ENCODE measurements at regions not wholly inside any gene's neighbourhood (a gene's known extent, or its start where the extent isn't known, plus 50 kb on each side); places are given as distances from the start of the nearest gene placed in this dataset.

DNA sequence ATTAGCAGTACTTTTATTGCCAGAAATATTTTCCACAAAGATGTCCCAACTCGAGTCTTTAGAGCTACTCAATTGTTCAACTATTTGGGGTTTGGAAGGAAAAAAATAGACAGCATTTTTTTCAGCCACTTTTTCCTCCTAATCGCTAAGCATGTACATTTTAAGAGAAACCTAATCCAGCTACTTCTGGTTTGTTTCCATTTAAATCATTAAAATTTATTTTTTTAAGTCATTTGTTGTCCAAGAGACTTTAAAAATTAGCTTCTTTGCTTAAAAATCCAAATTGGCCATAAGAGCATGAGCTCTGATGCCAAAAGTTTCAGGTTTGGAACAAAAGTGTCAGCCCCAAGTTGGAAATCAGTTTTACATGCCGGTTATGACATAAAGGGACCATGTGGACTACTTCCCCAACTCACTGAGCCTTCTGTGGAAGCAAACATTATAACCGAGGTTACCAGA is 186.3 kb upstream of the INTU start (continued):
- TF ChIP-seq, protein P1, sequence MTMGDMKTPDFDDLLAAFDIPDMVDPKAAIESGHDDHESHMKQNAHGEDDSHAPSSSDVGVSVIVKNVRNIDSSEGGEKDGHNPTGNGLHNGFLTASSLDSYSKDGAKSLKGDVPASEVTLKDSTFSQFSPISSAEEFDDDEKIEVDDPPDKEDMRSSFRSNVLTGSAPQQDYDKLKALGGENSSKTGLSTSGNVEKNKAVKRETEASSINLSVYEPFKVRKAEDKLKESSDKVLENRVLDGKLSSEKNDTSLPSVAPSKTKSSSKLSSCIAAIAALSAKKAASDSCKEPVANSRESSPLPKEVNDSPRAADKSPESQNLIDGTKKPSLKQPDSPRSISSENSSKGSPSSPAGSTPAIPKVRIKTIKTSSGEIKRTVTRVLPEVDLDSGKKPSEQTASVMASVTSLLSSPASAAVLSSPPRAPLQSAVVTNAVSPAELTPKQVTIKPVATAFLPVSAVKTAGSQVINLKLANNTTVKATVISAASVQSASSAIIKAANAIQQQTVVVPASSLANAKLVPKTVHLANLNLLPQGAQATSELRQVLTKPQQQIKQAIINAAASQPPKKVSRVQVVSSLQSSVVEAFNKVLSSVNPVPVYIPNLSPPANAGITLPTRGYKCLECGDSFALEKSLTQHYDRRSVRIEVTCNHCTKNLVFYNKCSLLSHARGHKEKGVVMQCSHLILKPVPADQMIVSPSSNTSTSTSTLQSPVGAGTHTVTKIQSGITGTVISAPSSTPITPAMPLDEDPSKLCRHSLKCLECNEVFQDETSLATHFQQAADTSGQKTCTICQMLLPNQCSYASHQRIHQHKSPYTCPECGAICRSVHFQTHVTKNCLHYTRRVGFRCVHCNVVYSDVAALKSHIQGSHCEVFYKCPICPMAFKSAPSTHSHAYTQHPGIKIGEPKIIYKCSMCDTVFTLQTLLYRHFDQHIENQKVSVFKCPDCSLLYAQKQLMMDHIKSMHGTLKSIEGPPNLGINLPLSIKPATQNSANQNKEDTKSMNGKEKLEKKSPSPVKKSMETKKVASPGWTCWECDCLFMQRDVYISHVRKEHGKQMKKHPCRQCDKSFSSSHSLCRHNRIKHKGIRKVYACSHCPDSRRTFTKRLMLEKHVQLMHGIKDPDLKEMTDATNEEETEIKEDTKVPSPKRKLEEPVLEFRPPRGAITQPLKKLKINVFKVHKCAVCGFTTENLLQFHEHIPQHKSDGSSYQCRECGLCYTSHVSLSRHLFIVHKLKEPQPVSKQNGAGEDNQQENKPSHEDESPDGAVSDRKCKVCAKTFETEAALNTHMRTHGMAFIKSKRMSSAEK (CRISPR knock-in tag; IDR thresholded peaks at IDR 0.05; ENCODE audit: borderline replicate concordance), result no peak

DNA sequence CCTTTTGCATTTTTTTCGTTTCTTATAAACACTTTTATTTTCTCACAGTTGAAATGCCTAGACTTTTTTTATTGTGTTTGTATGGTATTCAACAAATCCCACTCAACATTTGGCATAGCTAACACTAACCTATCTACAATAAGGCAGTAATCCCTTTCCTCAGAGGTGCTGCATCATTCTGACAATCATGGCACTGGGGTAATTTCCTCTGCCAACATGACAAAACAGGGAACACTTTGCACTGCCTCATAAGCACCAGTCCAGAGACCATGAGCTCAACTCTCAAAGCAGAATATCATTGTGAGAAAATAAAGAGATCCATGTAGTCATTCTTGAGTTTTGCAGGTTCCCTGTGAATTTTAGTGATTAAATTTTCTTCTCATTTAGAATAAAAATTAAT is 183.8 kb upstream of the INTU start:
- no peak for DNase-seq (ENCODE audit: low spot score)
- Mint-ChIP-seq H3K27me3 (ENCODE audit: low read depth) (no peaks in the 10 kb centered on the region; the same call in 1 of the 2 replicates), H3K27ac (no peak overlapping the region), H3K4me1 (peaks cover 11% of the 10 kb centered on the region), H3K36me3 (no peaks in the 10 kb centered on the region), H3K9me3 (peaks cover 2% of the 10 kb centered on the region; the same call in 1 of the 2 replicates), H3K4me3 (no peak overlapping the region)
- ChIA-PET POLR2A (no interaction called here), CTCF (no interaction called here)
- no peak for ATAC-seq
- no peak for TF ChIP-seq ETV6 (CRISPR knock-in tag; IDR thresholded peaks at IDR 0.05)

DNA sequence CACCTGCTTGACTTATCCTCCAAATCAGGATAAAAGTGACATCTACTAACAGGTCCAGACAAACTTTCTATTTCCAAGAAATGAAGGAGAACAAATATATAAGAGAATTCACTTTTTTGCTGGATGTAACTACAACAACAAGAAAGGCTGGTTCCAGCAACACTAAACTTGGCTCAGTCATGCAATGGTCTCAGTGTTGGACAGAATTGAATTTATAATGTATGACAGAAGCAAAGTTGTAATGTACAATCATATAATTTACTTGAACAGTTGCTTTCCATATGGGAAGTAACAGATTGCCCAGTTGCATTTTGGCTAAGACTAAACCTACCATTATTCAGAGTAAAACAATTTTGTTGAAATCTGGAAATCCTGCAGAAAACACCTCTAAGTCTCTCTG is 183.3 kb upstream of the INTU start:
- H3K36me3 Mint-ChIP-seq, result no peaks in the 10 kb centered on the region
- CTCF ChIA-PET, result no interaction called here
- no peaks in the 10 kb centered on the region for H3K9me3 Mint-ChIP-seq
- ATAC-seq (no peak), DNase-seq (ENCODE audit: low spot score) (no peak)
- H3K27ac Mint-ChIP-seq, result no peak overlapping the region
- POLR2A ChIA-PET, result no interaction called here
- H3K4me3 Mint-ChIP-seq, result no peak overlapping the region
- H3K27me3 Mint-ChIP-seq (ENCODE audit: low read depth), result no peaks in the 10 kb centered on the region; the same call in 1 of the 2 replicates
- peaks cover 6% of the 10 kb centered on the region for H3K4me1 Mint-ChIP-seq
- TF ChIP-seq CREM (CRISPR knock-in tag; IDR thresholded peaks at IDR 0.05) (no peak), SOX15 (CRISPR knock-in tag; IDR thresholded peaks at IDR 0.05) (no peak), CREB1 (CRISPR knock-in tag; IDR thresholded peaks at IDR 0.05) (no peak), ZNF219 (CRISPR knock-in tag; IDR thresholded peaks at IDR 0.05; ENCODE audit: borderline replicate concordance) (no peak)
- TF ChIP-seq, protein P2, sequence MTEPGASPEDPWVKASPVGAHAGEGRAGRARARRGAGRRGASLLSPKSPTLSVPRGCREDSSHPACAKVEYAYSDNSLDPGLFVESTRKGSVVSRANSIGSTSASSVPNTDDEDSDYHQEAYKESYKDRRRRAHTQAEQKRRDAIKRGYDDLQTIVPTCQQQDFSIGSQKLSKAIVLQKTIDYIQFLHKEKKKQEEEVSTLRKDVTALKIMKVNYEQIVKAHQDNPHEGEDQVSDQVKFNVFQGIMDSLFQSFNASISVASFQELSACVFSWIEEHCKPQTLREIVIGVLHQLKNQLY (CRISPR knock-in tag; IDR thresholded peaks at IDR 0.05), result no peak
- TF ChIP-seq, protein P3, sequence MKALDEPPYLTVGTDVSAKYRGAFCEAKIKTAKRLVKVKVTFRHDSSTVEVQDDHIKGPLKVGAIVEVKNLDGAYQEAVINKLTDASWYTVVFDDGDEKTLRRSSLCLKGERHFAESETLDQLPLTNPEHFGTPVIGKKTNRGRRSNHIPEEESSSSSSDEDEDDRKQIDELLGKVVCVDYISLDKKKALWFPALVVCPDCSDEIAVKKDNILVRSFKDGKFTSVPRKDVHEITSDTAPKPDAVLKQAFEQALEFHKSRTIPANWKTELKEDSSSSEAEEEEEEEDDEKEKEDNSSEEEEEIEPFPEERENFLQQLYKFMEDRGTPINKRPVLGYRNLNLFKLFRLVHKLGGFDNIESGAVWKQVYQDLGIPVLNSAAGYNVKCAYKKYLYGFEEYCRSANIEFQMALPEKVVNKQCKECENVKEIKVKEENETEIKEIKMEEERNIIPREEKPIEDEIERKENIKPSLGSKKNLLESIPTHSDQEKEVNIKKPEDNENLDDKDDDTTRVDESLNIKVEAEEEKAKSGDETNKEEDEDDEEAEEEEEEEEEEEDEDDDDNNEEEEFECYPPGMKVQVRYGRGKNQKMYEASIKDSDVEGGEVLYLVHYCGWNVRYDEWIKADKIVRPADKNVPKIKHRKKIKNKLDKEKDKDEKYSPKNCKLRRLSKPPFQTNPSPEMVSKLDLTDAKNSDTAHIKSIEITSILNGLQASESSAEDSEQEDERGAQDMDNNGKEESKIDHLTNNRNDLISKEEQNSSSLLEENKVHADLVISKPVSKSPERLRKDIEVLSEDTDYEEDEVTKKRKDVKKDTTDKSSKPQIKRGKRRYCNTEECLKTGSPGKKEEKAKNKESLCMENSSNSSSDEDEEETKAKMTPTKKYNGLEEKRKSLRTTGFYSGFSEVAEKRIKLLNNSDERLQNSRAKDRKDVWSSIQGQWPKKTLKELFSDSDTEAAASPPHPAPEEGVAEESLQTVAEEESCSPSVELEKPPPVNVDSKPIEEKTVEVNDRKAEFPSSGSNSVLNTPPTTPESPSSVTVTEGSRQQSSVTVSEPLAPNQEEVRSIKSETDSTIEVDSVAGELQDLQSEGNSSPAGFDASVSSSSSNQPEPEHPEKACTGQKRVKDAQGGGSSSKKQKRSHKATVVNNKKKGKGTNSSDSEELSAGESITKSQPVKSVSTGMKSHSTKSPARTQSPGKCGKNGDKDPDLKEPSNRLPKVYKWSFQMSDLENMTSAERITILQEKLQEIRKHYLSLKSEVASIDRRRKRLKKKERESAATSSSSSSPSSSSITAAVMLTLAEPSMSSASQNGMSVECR (CRISPR knock-in tag; IDR thresholded peaks at IDR 0.05; ENCODE audit: borderline replicate concordance), result no peak
- TF ChIP-seq, protein P4, sequence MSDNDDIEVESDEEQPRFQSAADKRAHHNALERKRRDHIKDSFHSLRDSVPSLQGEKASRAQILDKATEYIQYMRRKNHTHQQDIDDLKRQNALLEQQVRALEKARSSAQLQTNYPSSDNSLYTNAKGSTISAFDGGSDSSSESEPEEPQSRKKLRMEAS (CRISPR knock-in tag; IDR thresholded peaks at IDR 0.05), result no peak
- TF ChIP-seq, protein P5, sequence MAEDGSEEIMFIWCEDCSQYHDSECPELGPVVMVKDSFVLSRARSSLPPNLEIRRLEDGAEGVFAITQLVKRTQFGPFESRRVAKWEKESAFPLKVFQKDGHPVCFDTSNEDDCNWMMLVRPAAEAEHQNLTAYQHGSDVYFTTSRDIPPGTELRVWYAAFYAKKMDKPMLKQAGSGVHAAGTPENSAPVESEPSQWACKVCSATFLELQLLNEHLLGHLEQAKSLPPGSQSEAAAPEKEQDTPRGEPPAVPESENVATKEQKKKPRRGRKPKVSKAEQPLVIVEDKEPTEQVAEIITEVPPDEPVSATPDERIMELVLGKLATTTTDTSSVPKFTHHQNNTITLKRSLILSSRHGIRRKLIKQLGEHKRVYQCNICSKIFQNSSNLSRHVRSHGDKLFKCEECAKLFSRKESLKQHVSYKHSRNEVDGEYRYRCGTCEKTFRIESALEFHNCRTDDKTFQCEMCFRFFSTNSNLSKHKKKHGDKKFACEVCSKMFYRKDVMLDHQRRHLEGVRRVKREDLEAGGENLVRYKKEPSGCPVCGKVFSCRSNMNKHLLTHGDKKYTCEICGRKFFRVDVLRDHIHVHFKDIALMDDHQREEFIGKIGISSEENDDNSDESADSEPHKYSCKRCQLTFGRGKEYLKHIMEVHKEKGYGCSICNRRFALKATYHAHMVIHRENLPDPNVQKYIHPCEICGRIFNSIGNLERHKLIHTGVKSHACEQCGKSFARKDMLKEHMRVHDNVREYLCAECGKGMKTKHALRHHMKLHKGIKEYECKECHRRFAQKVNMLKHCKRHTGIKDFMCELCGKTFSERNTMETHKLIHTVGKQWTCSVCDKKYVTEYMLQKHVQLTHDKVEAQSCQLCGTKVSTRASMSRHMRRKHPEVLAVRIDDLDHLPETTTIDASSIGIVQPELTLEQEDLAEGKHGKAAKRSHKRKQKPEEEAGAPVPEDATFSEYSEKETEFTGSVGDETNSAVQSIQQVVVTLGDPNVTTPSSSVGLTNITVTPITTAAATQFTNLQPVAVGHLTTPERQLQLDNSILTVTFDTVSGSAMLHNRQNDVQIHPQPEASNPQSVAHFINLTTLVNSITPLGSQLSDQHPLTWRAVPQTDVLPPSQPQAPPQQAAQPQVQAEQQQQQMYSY (CRISPR knock-in tag; IDR thresholded peaks at IDR 0.05), result no peak
- TF ChIP-seq, protein P6, sequence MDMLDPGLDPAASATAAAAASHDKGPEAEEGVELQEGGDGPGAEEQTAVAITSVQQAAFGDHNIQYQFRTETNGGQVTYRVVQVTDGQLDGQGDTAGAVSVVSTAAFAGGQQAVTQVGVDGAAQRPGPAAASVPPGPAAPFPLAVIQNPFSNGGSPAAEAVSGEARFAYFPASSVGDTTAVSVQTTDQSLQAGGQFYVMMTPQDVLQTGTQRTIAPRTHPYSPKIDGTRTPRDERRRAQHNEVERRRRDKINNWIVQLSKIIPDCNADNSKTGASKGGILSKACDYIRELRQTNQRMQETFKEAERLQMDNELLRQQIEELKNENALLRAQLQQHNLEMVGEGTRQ (CRISPR knock-in tag; IDR thresholded peaks at IDR 0.05), result no peak
- TF ChIP-seq, protein P7, sequence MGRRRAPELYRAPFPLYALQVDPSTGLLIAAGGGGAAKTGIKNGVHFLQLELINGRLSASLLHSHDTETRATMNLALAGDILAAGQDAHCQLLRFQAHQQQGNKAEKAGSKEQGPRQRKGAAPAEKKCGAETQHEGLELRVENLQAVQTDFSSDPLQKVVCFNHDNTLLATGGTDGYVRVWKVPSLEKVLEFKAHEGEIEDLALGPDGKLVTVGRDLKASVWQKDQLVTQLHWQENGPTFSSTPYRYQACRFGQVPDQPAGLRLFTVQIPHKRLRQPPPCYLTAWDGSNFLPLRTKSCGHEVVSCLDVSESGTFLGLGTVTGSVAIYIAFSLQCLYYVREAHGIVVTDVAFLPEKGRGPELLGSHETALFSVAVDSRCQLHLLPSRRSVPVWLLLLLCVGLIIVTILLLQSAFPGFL (CRISPR knock-in tag; IDR thresholded peaks at IDR 0.05; ENCODE audit: borderline replicate concordance), result no peak
- TF ChIP-seq, protein P8, sequence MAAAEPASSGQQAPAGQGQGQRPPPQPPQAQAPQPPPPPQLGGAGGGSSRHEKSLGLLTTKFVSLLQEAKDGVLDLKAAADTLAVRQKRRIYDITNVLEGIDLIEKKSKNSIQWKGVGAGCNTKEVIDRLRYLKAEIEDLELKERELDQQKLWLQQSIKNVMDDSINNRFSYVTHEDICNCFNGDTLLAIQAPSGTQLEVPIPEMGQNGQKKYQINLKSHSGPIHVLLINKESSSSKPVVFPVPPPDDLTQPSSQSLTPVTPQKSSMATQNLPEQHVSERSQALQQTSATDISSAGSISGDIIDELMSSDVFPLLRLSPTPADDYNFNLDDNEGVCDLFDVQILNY (CRISPR knock-in tag; IDR thresholded peaks at IDR 0.05), result no peak
